ENCODE measurements at regions not wholly inside any gene's neighbourhood (a gene's known extent, or its start where the extent isn't known, plus 50 kb on each side); places are given as distances from the start of the nearest gene placed in this dataset.

GRCh38 chr4:124079174-124079780, 633.3 kb downstream of the ANKRD50 start:
- no peak for DNase-seq (ENCODE audit: low read depth)
- no peak for TF ChIP-seq CTCF (IDR thresholded peaks at IDR 0.05; ENCODE audit: insufficient read depth, low read length, poor library complexity, severe bottlenecking)
- H3K4me3 ChIP-seq (ENCODE audit: low read depth, low read length), result no peak overlapping the region
- no peaks in the 10 kb centered on the region for H3K27me3 ChIP-seq (ENCODE audit: control insufficient read depth, insufficient read depth, low read length)
- no peaks in the 10 kb centered on the region for H3K36me3 ChIP-seq (ENCODE audit: control insufficient read depth, insufficient read depth, low read length)

GRCh38 chr4:124083711-124084110, 628.8 kb downstream of the ANKRD50 start:
- DNase-seq (ENCODE audit: low read depth), result no peak
- no peaks in the 10 kb centered on the region for H3K36me3 ChIP-seq (ENCODE audit: control insufficient read depth, insufficient read depth, low read length)
- no peak for TF ChIP-seq CTCF (IDR thresholded peaks at IDR 0.05; ENCODE audit: insufficient read depth, low read length, poor library complexity, severe bottlenecking)

GRCh38 chr4:124085561-124086180, 626.9 kb downstream of the ANKRD50 start:
- DNase-seq (ENCODE audit: low read depth), result no peak
- TF ChIP-seq CTCF (IDR thresholded peaks at IDR 0.05; ENCODE audit: insufficient read depth, low read length, poor library complexity, severe bottlenecking), result no peak
- Histone ChIP-seq H3K36me3 (ENCODE audit: control insufficient read depth, insufficient read depth, low read length) (no peaks in the 10 kb centered on the region), H3K4me3 (ENCODE audit: low read depth, low read length) (no peak overlapping the region), H3K27me3 (ENCODE audit: control insufficient read depth, insufficient read depth, low read length) (no peaks in the 10 kb centered on the region)

More at GRCh38 chr4:124083711-124084110, 628.8 kb downstream of the ANKRD50 start:
- Histone ChIP-seq H3K27me3 (ENCODE audit: control insufficient read depth, insufficient read depth, low read length) (no peaks in the 10 kb centered on the region), H3K4me3 (ENCODE audit: low read depth, low read length) (no peak overlapping the region)

- no peak for DNase-seq (ENCODE audit: low read depth)
- H3K36me3 ChIP-seq (ENCODE audit: control insufficient read depth, insufficient read depth, low read length), result no peaks in the 10 kb centered on the region
- no peaks in the 10 kb centered on the region for H3K27me3 ChIP-seq (ENCODE audit: control insufficient read depth, insufficient read depth, low read length)
- TF ChIP-seq CTCF (IDR thresholded peaks at IDR 0.05; ENCODE audit: insufficient read depth, low read length, poor library complexity, severe bottlenecking), result no peak
- no peak overlapping the region for H3K4me3 ChIP-seq (ENCODE audit: low read depth, low read length)
Observed at GRCh38 chr4:124090021-124090420, 622.5 kb downstream of the ANKRD50 start.

GRCh38 chr4:124092101-124092500, 620.4 kb downstream of the ANKRD50 start:
- no peak for TF ChIP-seq CTCF (IDR thresholded peaks at IDR 0.05; ENCODE audit: insufficient read depth, low read length, poor library complexity, severe bottlenecking)
- DNase-seq (ENCODE audit: low read depth), result no peak
- no peaks in the 10 kb centered on the region for H3K36me3 ChIP-seq (ENCODE audit: control insufficient read depth, insufficient read depth, low read length)
- H3K4me3 ChIP-seq (ENCODE audit: low read depth, low read length), result no peak overlapping the region
- H3K27me3 ChIP-seq (ENCODE audit: control insufficient read depth, insufficient read depth, low read length), result no peaks in the 10 kb centered on the region

GRCh38 chr4:124092541-124092984, 620.0 kb downstream of the ANKRD50 start:
- TF ChIP-seq CTCF (IDR thresholded peaks at IDR 0.05; ENCODE audit: insufficient read depth, low read length, poor library complexity, severe bottlenecking), result no peak
- Histone ChIP-seq H3K27me3 (ENCODE audit: control insufficient read depth, insufficient read depth, low read length) (no peaks in the 10 kb centered on the region), H3K4me3 (ENCODE audit: low read depth, low read length) (no peak overlapping the region), H3K36me3 (ENCODE audit: control insufficient read depth, insufficient read depth, low read length) (no peaks in the 10 kb centered on the region)
- no peak for DNase-seq (ENCODE audit: low read depth)
